Thoracic aorta (tissue), 2 donors: ENCODE measurements at regions not wholly inside any gene's neighbourhood (a gene's known extent, or its start where the extent isn't known, plus 50 kb on each side); places are given as distances from the start of the nearest gene placed in this dataset.

Experiments
- ATAC-seq: fragments of 150-250 bp; one replicate; pipeline ENCODE4 v1.8.0; 2017; ENCODE audit warnings: low read depth; ENCODE audit not compliant: insufficient number of reproducible peaks, low FRiP score
- DNase-seq: peaks from one replicate; pipeline ENCODE4 v3.0.0-alpha.2; 2020; ENCODE audit warnings: low spot score
- H3K27ac ChIP-seq, 2 donors: fragments of 200-600 bp; sonication (generic); 1 replicate in 1 of 2; 2 replicates in 1 of 2; pipeline ENCODE4 v1.5.1; 2016; ENCODE audit warnings: mild to moderate bottlenecking in 2 of 2, moderate library complexity in 2 of 2
- H3K27me3 ChIP-seq: fragments of 200-600 bp; sonication (generic); replicated peaks from 2 replicates; pipeline ENCODE4 v1.6.0; 2016; ENCODE audit warnings: mild to moderate bottlenecking; ENCODE audit not compliant: insufficient read depth
- H3K36me3 ChIP-seq: fragments of 200-600 bp; sonication (generic); one replicate; pipeline ENCODE4 v1.5.1; 2016
- H3K4me1 ChIP-seq, 2 donors: fragments of 200-600 bp; sonication (generic); 1 replicate in 1 of 2; 2 replicates in 1 of 2; pipeline versions ENCODE4 v1.5.1 to v1.6.0; 2016; ENCODE audit warnings: low read depth in 2 of 2, mild to moderate bottlenecking in 1 of 2; ENCODE audit not compliant: control insufficient read depth in 1 of 2
- H3K4me3 ChIP-seq: fragments of 200-600 bp; sonication (generic); 2 replicates; pipeline ENCODE4 v1.5.1; 2016; ENCODE audit warnings: mild to moderate bottlenecking
- H3K9me3 ChIP-seq: fragments of 200-600 bp; sonication (generic); 2 replicates; pipeline ENCODE4 v1.5.1; 2016
- CTCF ChIP-seq: fragments of 200-600 bp; sonication (generic); IDR thresholded peaks from one replicate; pipeline ENCODE4 v1.5.1; 2019; ENCODE audit warnings: antibody characterized with exemption

- DNase-seq (no peak), ATAC-seq (no peak)
- Histone ChIP-seq H3K4me3 (no peak overlapping the region), H3K4me1 (no peaks in the 10 kb centered on the region), H3K9me3 (no peaks in the 10 kb centered on the region), H3K27ac (no peak overlapping the region), H3K36me3 (no peaks in the 10 kb centered on the region), H3K27me3 (no peaks in the 10 kb centered on the region)
- TF ChIP-seq CTCF = no peak
Observed at GRCh38 chr6:164006459-164006858, 591.9 kb downstream of the QKI start.

DNA sequence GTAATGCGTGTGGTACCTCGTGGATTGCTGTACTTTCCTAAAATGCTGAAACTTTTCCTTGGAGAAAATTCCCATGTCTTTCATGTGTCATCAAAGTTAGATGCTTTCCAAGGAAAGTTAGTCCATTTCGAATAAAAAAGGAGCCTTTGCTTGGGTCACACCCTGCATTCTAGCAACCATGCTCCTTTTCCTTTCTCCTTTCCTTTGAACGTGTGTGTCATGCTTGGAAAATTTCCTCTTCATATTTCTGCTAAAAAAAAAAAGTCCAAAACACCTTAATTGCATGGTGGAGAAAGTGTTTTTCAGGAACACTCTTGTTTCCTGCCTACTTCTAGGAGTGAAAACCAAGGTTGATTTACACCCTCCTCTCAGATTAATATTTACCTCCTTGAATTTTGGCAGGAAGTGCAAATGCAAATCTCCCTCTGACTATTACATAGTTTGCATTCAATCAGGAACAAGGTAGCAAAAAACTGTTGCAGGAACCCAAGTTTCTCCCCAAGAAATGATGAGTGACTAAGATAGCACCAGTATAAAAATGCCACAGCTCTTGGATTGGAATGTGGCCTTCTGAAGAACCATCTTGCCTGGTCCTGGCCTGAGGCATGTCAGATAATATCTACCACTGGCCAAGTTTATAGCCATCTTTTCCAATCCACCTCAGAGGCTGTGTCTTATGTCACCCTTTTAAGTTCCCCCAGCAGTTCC, 590.6 kb downstream of the QKI start:
- DNase-seq (no peak), ATAC-seq (no peak)
- Histone ChIP-seq H3K27ac (no peak overlapping the region), H3K27me3 (no peaks in the 10 kb centered on the region), H3K4me3 (no peak overlapping the region), H3K9me3 (no peaks in the 10 kb centered on the region), H3K36me3 (no peaks in the 10 kb centered on the region), H3K4me1 (no peaks in the 10 kb centered on the region)
- TF ChIP-seq CTCF = no peak

DNA sequence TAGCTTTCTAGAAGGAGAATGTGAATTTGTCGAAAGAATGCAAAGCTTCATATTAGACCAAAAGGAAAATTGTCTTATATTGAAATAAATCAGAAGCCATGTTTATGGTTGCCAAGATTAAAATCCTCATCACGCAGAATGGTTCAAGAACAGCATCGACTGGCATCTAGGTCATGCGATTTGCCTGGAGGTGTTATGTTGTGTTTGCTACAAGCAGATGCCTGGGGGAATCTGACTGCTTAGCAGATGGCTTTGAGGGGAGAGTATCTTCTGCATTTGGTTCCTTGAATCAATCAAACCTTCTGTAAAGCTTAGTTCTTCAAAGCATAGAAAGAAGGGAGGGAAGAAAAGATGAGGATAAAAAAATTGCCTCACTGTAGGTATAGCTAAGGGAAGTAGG, 585.8 kb downstream of the QKI start:
- TF ChIP-seq CTCF = no peak
- no peaks in the 10 kb centered on the region for H3K27me3 ChIP-seq
- ATAC-seq = no peak
- H3K4me1 ChIP-seq = no peaks in the 10 kb centered on the region
- H3K36me3 ChIP-seq = no peaks in the 10 kb centered on the region
- no peak overlapping the region for H3K27ac ChIP-seq
- H3K9me3 ChIP-seq = no peaks in the 10 kb centered on the region
- DNase-seq = no peak
- H3K4me3 ChIP-seq = no peak overlapping the region

- no peak for ATAC-seq
- H3K27ac ChIP-seq = no peak overlapping the region
- H3K4me1 ChIP-seq = no peaks in the 10 kb centered on the region
- no peak overlapping the region for H3K4me3 ChIP-seq
- TF ChIP-seq CTCF = no peak
- H3K36me3 ChIP-seq = no peaks in the 10 kb centered on the region
- no peaks in the 10 kb centered on the region for H3K9me3 ChIP-seq
- no peaks in the 10 kb centered on the region for H3K27me3 ChIP-seq
- no peak for DNase-seq
Observed at GRCh38 chr6:163999475-164000125, 585.1 kb downstream of the QKI start.

- ATAC-seq = no peak
- Histone ChIP-seq H3K4me3 (no peak overlapping the region), H3K4me1 (no peaks in the 10 kb centered on the region), H3K27me3 (no peaks in the 10 kb centered on the region), H3K27ac (no peak overlapping the region), H3K9me3 (no peaks in the 10 kb centered on the region), H3K36me3 (no peaks in the 10 kb centered on the region)
- no peak for TF ChIP-seq CTCF
- DNase-seq = no peak
Observed at GRCh38 chr6:163998496-163998895, 584.0 kb downstream of the QKI start.
